Adrenal gland (tissue), 9 donors: ENCODE measurements at regions not wholly inside any gene's neighbourhood (a gene's known extent, or its start where the extent isn't known, plus 50 kb on each side); places are given as distances from the start of the nearest gene placed in this dataset.

Experiments used
- DNase-seq, 7 donors: peaks; one replicate each; pipeline ENCODE4 v3.0.0-alpha.2; 2019 to 2020
- H3K27ac ChIP-seq, 5 donors: fragments of 200-600 bp; sonication (generic) in 4 of 5; 1 replicate in 3 of 5; 2 replicates in 2 of 5; pipeline versions ENCODE4 v1.5.1 to v1.8.0; 2016 to 2020; ENCODE audit warnings: mild to moderate bottlenecking in 1 of 5
- H3K27me3 ChIP-seq: fragments of 200-600 bp; 2 replicates; pipeline ENCODE4 v1.8.0; 2021
- H3K36me3 ChIP-seq, 2 donors: fragments of 200-600 bp; replicated peaks in 1 of 2; 1 replicate in 1 of 2; 2 replicates in 1 of 2; pipeline versions ENCODE4 v1.5.1 to v1.8.0; 2018 to 2022
- H3K4me1 ChIP-seq, 2 donors: fragments of 200-600 bp; replicated peaks in 1 of 2; 1 replicate in 1 of 2; 2 replicates in 1 of 2; pipeline versions ENCODE4 v1.5.1 to v1.8.0; 2018 to 2021
- H3K4me3 ChIP-seq, 4 donors: fragments of 200-600 bp; sonication (generic) in 3 of 4; one replicate each; pipeline ENCODE4 v1.5.1; 2016 to 2018
- H3K9me3 ChIP-seq, 3 donors: fragments of 200-600 bp; sonication (generic) in 1 of 3; replicated peaks in 1 of 3; 1 replicate in 2 of 3; 2 replicates in 1 of 3; pipeline versions ENCODE4 v1.5.1 to v1.8.0; 2016 to 2021
- POLR2A ChIP-seq, 2 donors: fragments of 450-650 bp; IDR thresholded peaks; one replicate each; pipeline ENCODE4 v1.6.1; 2017; ENCODE audit warnings: antibody characterized with exemption in 2 of 2, mild to moderate bottlenecking in 2 of 2, moderate library complexity in 1 of 2
- WGBS, 4 donors: extraction: QIAGEN DNeasy Blood & Tissue Kit in 2 of 4; methylation state at CpG; one replicate each; pipeline versions ENCODE4 v1.1.5 to v1.1.7; 2013 to 2017; 5-methylcytosine and 5-hydroxymethylcytosine counted together
- intact Hi-C, 2 donors: fragments of 100-400 bp; cut with DNase I; formaldehyde crosslinking; loops; one replicate each; pipeline versions ENCODE4 v1.14.1 to v1.15.0; 2022 to 2023
- TF ChIP-seq, protein P1 (sequence below), 6 experiments: fragments of 450-650 bp in 4 of 6; fragments of 200-600 bp in 2 of 6; sonication (generic) in 1 of 6; IDR thresholded peaks; 1 replicate in 5 of 6; 2 replicates in 1 of 6; pipeline versions ENCODE4 v1.5.1 to v1.8.0; 2016 to 2021; ENCODE audit warnings: antibody characterized with exemption in 6 of 6, mild to moderate bottlenecking in 2 of 6, moderate library complexity in 1 of 6
- donor health status: healthy with polysubstance abuse.
- donor health status: Bipolar disorder and iron deficiency.
- donor health status: DM: yes; HTN: yes; CAD: no.
- donor health status: DM: no; HTN: no; CAD: no.
- donor health status: DM: no; HTN: no; CAD: no.

DNA sequence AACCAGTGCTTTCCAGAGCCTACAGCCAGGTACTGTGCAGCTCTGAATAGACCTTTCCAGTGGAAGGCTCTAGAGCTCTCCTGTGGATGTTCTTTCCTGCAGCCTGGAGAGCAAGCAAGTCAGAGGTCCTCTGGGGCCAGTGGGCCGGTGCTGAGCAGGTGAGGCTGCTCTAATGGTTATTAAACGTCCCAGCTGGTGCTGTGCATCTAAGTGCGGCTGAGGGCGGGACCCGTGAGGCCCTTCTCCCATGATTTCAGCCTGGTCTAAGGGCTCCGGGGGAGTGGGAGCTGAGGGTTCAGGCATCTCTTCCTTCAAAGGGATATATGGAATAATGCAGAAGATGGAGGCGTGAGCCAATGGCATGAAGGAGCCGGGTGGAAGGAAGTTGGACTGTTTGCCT, 83.7 kb upstream of the SDK2 start:
- Histone ChIP-seq H3K4me3 (no peak overlapping the region), H3K27ac (no peak overlapping the region), H3K27me3 (no peaks in the 10 kb centered on the region), H3K4me1 (no peaks in the 10 kb centered on the region), H3K9me3 (no peaks in the 10 kb centered on the region), H3K36me3 (no peaks in the 10 kb centered on the region)
- intact Hi-C loops = no loop called here
- TF ChIP-seq, protein P1, sequence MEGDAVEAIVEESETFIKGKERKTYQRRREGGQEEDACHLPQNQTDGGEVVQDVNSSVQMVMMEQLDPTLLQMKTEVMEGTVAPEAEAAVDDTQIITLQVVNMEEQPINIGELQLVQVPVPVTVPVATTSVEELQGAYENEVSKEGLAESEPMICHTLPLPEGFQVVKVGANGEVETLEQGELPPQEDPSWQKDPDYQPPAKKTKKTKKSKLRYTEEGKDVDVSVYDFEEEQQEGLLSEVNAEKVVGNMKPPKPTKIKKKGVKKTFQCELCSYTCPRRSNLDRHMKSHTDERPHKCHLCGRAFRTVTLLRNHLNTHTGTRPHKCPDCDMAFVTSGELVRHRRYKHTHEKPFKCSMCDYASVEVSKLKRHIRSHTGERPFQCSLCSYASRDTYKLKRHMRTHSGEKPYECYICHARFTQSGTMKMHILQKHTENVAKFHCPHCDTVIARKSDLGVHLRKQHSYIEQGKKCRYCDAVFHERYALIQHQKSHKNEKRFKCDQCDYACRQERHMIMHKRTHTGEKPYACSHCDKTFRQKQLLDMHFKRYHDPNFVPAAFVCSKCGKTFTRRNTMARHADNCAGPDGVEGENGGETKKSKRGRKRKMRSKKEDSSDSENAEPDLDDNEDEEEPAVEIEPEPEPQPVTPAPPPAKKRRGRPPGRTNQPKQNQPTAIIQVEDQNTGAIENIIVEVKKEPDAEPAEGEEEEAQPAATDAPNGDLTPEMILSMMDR (IDR thresholded peaks at IDR 0.05) = no peak
- no peak for TF ChIP-seq POLR2A (IDR thresholded peaks at IDR 0.05)
- no peak for DNase-seq
- 76 to 87% (median 84%) methylated on average over 8 of the region's 8 CpGs for WGBS, 4 donors

DNA sequence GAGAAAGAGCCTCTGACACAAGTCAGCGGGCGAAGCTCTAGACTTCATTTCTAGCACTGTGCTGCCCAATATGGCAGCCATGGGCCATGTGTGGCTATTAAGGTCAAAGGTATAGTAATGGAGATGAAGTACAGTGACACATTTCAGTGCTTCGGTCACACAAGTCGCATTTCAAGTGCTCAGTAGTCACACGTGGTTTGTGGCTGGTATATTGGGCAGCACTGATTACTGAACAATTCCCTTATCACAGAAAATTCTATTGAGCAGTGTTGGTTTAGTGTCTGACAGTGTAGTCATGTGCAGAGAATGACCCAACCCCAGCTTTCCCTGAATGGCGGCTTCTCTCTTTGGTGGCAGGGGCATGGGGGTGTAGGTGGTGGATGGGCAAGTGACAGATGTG, 84.9 kb upstream of the SDK2 start:
- DNase-seq = no peak
- Histone ChIP-seq H3K4me1 (no peaks in the 10 kb centered on the region), H3K27me3 (no peaks in the 10 kb centered on the region), H3K27ac (no peak overlapping the region), H3K4me3 (no peak overlapping the region), H3K36me3 (no peaks in the 10 kb centered on the region), H3K9me3 (no peaks in the 10 kb centered on the region)
- TF ChIP-seq, protein P1 (IDR thresholded peaks at IDR 0.05) = no peak
- TF ChIP-seq POLR2A (IDR thresholded peaks at IDR 0.05) = no peak
- intact Hi-C loops = no loop called here
- 78 to 89% (median 87%) methylated on average over 6 of the region's 6 CpGs for WGBS, 4 donors

DNA sequence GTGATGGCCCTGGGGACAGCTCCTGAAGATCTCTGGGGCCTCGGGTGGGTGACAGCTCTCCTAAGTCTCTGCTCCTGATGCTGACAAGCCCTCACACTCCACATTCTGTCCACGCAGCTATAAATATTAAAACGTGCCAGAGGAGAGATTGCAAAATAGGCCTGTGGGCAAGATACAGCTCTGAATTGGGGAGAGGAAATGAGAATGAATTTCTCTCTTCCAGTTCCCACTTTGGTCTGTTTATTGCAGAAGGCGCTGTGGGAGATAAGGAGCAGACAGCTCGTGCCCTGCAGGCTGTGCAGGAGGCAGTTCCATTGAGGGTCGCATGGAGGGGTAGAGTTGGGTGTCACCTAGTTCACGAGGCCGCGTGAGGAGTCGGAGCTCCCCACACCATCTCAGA, 87.5 kb upstream of the SDK2 start:
- 62 to 82% (median 64%) methylated on average over 10 of the region's 10 CpGs for WGBS, 4 donors
- H3K9me3 ChIP-seq = no peaks in the 10 kb centered on the region
- TF ChIP-seq, protein P1 (IDR thresholded peaks at IDR 0.05) = no peak
- no peak for TF ChIP-seq POLR2A (IDR thresholded peaks at IDR 0.05)
- DNase-seq = no peak
- no peaks in the 10 kb centered on the region for H3K4me1 ChIP-seq
- intact Hi-C loops = no loop called here
- no peaks in the 10 kb centered on the region for H3K27me3 ChIP-seq
- H3K27ac ChIP-seq = no peak overlapping the region
- H3K36me3 ChIP-seq = no peaks in the 10 kb centered on the region
- H3K4me3 ChIP-seq = no peak overlapping the region

DNA sequence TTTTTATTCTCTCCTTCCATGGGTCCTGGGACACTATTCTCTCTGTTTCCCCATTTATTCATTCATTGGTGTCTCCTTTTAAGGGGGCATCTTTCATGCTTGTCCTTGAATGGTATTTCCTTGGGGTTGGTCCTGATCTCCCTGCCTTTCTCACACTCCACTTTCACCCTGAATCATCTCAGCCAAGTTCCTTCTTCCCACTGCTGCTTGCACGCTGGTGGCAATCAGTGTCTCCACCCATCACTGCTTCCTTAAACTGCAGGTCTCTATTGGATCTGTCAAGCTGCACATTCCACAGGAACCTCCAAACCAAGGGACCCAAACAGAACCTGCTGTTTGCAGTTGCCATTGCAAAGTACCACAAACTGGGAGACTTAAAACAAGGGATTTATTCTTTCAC, 89.3 kb upstream of the SDK2 start:
- H3K27me3 ChIP-seq = no peaks in the 10 kb centered on the region
- H3K4me3 ChIP-seq = no peak overlapping the region
- intact Hi-C loops = no loop called here
- TF ChIP-seq POLR2A (IDR thresholded peaks at IDR 0.05) = no peak
- TF ChIP-seq, protein P1 (IDR thresholded peaks at IDR 0.05) = no peak
- no peaks in the 10 kb centered on the region for H3K9me3 ChIP-seq
- H3K27ac ChIP-seq = no peak overlapping the region
- no peaks in the 10 kb centered on the region for H3K36me3 ChIP-seq
- H3K4me1 ChIP-seq = no peaks in the 10 kb centered on the region
- DNase-seq = no peak
- WGBS, 4 donors = 44 to 70% (median 56%) methylated on average over 1 of the region's 1 CpG
